K562 (cell line): ENCODE measurements at regions not wholly inside any gene's neighbourhood (a gene's known extent, or its start where the extent isn't known, plus 50 kb on each side); places are given as distances from the start of the nearest gene placed in this dataset.

Source experiments
- ATAC-seq: fragments of 200-7000 bp; cut with Tn5 transposase; 3 replicates; pipeline ENCODE4 v1.9.1; 2020; ENCODE audit warnings: moderate library complexity
- BruUV-seq: library from RNA; stranded (reverse); fragments of 400-500 nt; replicated peaks from 2 replicates; lab custom pipeline; 2021; lab: Mats Ljungman, UMichigan
- CTCF ChIA-PET: fragments of 300-600 bp; formaldehyde crosslinking; extraction: SDS; loops from one replicate; lab custom pipeline; 2021; ENCODE audit warnings: low intra/inter-chr PET ratio; lab: Yijun Ruan, JAX
- POLR2A ChIA-PET: fragments of 300-600, 350-650 bp; sonication (Branson Sonifier 250); formaldehyde crosslinking; extraction: SDS; loops from one replicate; lab custom pipeline; 2021; ENCODE audit warnings: antibody characterized with exemption, inconsistent platforms; lab: Yijun Ruan, JAX
- DNase-seq, 4 experiments: peaks; one replicate each; pipeline versions ENCODE4 v3.0.0 to v3.0.0-alpha.2; 2011 to 2018; ENCODE audit warnings: low spot score in 3 of 4, mixed read lengths in 3 of 4; ENCODE audit errors: extremely low read depth in 1 of 4
- FAIRE-seq: peaks from 2 replicates; lab custom pipeline; 2011; peaks lifted over from hg19 to GRCh38; lab: Jason Lieb, UNC
- H2AFZ ChIP-seq: 2 replicates; pipeline ENCODE4 v1.6.0; 2011; ENCODE audit warnings: low read depth, low read length, control low read depth, inconsistent platforms
- H3K27ac ChIP-seq: fragments of 200-600 bp; 3 replicates; pipeline ENCODE4 v1.8.0; 2011; ENCODE audit warnings: low read depth, mild to moderate bottlenecking, control low read depth, inconsistent platforms, low read length, moderate library complexity, mixed read lengths; ENCODE audit errors: extremely low read depth
- H3K27me3 ChIP-seq, 2 experiments: fragments of 300-600 bp in 1 of 2; 2 replicates in 1 of 2; 3 replicates in 1 of 2; pipeline versions ENCODE4 v1.6.0 to v1.8.0; 2011; ENCODE audit warnings: inconsistent platforms in 2 of 2, low read length in 2 of 2, mild to moderate bottlenecking in 1 of 2, mixed read lengths in 1 of 2, moderate library complexity in 1 of 2; ENCODE audit not compliant: control insufficient read depth in 2 of 2, insufficient read depth in 2 of 2
- H3K36me3 ChIP-seq: fragments of 300-600 bp; 3 replicates; pipeline ENCODE4 v1.8.0; 2011; ENCODE audit warnings: mild to moderate bottlenecking, low read length, inconsistent platforms; ENCODE audit not compliant: control insufficient read depth, insufficient read depth
- H3K4me1 ChIP-seq, 2 experiments: fragments of 200-600 bp in 1 of 2; replicated peaks in 1 of 2; 2 replicates in 1 of 2; 3 replicates in 1 of 2; pipeline versions ENCODE4 v1.5.1 to v1.8.0; 2011; ENCODE audit warnings: inconsistent platforms in 2 of 2, low read length in 2 of 2, mild to moderate bottlenecking in 1 of 2, mixed read lengths in 1 of 2, moderate library complexity in 1 of 2; ENCODE audit not compliant: control insufficient read depth in 2 of 2, insufficient read depth in 2 of 2
- H3K4me2 ChIP-seq: 2 replicates; pipeline ENCODE4 v1.6.1; 2011; ENCODE audit warnings: low read length, control low read depth, inconsistent platforms, mixed read lengths; ENCODE audit not compliant: insufficient read depth
- H3K4me3 ChIP-seq: fragments of 200-600 bp; sonication (generic), shearing (Covaris generic); 2 replicates; pipeline ENCODE4 v1.5.1; 2016; ENCODE audit warnings: control low read depth, inconsistent platforms
- H3K79me2 ChIP-seq: fragments of 200-600 bp; 3 replicates; pipeline ENCODE4 v1.8.0; 2011; ENCODE audit warnings: low read length, inconsistent platforms; ENCODE audit not compliant: control insufficient read depth, insufficient read depth
- H3K9ac ChIP-seq, 2 experiments: 2 replicates each; pipeline versions ENCODE4 v1.6.0 to v1.6.1; 2011; ENCODE audit warnings: low read depth in 2 of 2, low read length in 2 of 2, control low read depth in 1 of 2, inconsistent platforms in 1 of 2, mild to moderate bottlenecking in 1 of 2, mixed read lengths in 1 of 2; ENCODE audit not compliant: insufficient read depth in 1 of 2
- H3K9me1 ChIP-seq: one replicate; pipeline ENCODE4 v1.6.0; 2011; ENCODE audit warnings: inconsistent platforms, mild to moderate bottlenecking, low read length, moderate library complexity; ENCODE audit not compliant: control insufficient read depth, insufficient read depth
- H3K9me3 ChIP-seq: replicated peaks from 2 replicates; pipeline ENCODE4 v1.5.1; 2011; ENCODE audit warnings: low read depth, low read length, inconsistent platforms; ENCODE audit not compliant: control insufficient read depth, insufficient read depth
- H4K20me1 ChIP-seq: replicated peaks from 2 replicates; pipeline ENCODE4 v1.6.1; 2011; ENCODE audit warnings: low read length, inconsistent platforms, mixed read lengths; ENCODE audit not compliant: control insufficient read depth, insufficient read depth
- BCLAF1 ChIP-seq, 2 experiments: fragments of 450-650 bp in 1 of 2; IDR thresholded peaks; 2 replicates each; pipeline ENCODE4 v1.6.1; 2011 to 2017; ENCODE audit warnings: low read depth in 2 of 2, antibody characterized with exemption in 1 of 2, borderline replicate concordance in 1 of 2, low read length in 1 of 2, mild to moderate bottlenecking in 1 of 2, mixed read lengths in 1 of 2; ENCODE audit not compliant: control insufficient read depth in 1 of 2
- FOXA1 ChIP-seq: fragments of 450-650 bp; IDR thresholded peaks from 2 replicates; pipeline ENCODE4 v1.6.1; 2016; ENCODE audit warnings: mild to moderate bottlenecking, borderline replicate concordance
- KHSRP ChIP-seq: fragments of 450-650 bp; IDR thresholded peaks from 2 replicates; pipeline ENCODE4 v1.6.1; 2017
- LEF1 ChIP-seq: fragments of 450-650 bp; IDR thresholded peaks from 2 replicates; pipeline ENCODE4 v1.6.1; 2016; ENCODE audit warnings: mild to moderate bottlenecking
- MIER1 ChIP-seq: fragments of 450-650 bp; IDR thresholded peaks from 2 replicates; pipeline ENCODE4 v1.6.1; 2016; ENCODE audit warnings: antibody characterized with exemption, mild to moderate bottlenecking, low read depth
- PURB ChIP-seq: sonication (generic); formaldehyde crosslinking; IDR thresholded peaks from 2 replicates; pipeline ENCODE4 v1.9.0; 2021; ENCODE audit warnings: low read depth, mild to moderate bottlenecking, missing genetic modification reagents
- THAP12 ChIP-seq: fragments of 250-450 bp; sonication (Bioruptor Pico); IDR thresholded peaks from 2 replicates; pipeline ENCODE4 v1.9.0; 2021; ENCODE audit warnings: mild to moderate bottlenecking, inconsistent platforms
- XRCC4 ChIP-seq: IDR thresholded peaks from one replicate; pipeline ENCODE4 v1.6.1; 2011; ENCODE audit not compliant: insufficient read depth, insufficient read length; ENCODE audit errors: extremely low read depth
- ZNF184 ChIP-seq: sonication (generic); formaldehyde crosslinking; IDR thresholded peaks from 2 replicates; pipeline ENCODE4 v1.5.0; 2020; ENCODE audit warnings: missing genetic modification reagents
- WGBS: fragments of 100-300 bp; shearing (Covaris generic); methylation state at CpG from one replicate; pipeline ENCODE4 v1.1.6; 2016; ENCODE audit warnings: low coverage, mixed read lengths; ENCODE audit not compliant: insufficient coverage; ENCODE audit errors: missing lambda C conversion rate; 5-methylcytosine and 5-hydroxymethylcytosine counted together
- in situ Hi-C: fragments of 300-500 bp; cut with MboI; formaldehyde crosslinking; loops from 4 replicates; pipeline ENCODE4 v1.15.0; 2018; ENCODE audit warnings: inconsistent platforms, mixed read lengths
- intact Hi-C: fragments of 100-400 bp; cut with micrococcal nuclease; formaldehyde crosslinking; loops from 2 replicates; pipeline ENCODE4 v1.14.2; 2022
- TF ChIP-seq, protein P1 (sequence below), 3 experiments: IDR thresholded peaks in 2 of 3; conservative IDR thresholded peaks in 1 of 3; 2 replicates each; pipeline ENCODE4 v1.5.1; 2011 to 2012; ENCODE audit warnings: low read length in 3 of 3, mild to moderate bottlenecking in 3 of 3, control low read depth in 2 of 3, improper control_type of control experiment in 1 of 3, inconsistent platforms in 1 of 3, low read depth in 1 of 3, mixed read lengths in 1 of 3, moderate library complexity in 1 of 3; ENCODE audit not compliant: insufficient read depth in 2 of 3
- TF ChIP-seq, protein P2 (sequence below), 2 experiments: fragments of 150-350 bp in 1 of 2; IDR thresholded peaks; 2 replicates each; pipeline ENCODE4 v1.6.1; 2012 to 2016; ENCODE audit warnings: low read depth in 2 of 2, low read length in 2 of 2, mild to moderate bottlenecking in 1 of 2, moderate library complexity in 1 of 2

- Histone ChIP-seq H3K4me3 (no peak overlapping the region), H3K36me3 (no peaks in the 10 kb centered on the region), H3K79me2 (no peaks in the 10 kb centered on the region), H4K20me1 (no peaks in the 10 kb centered on the region), H3K9me1 (no peaks in the 10 kb centered on the region), H3K27ac (no peak overlapping the region), H3K9ac (no peak overlapping the region), H3K9me3 (no peaks in the 10 kb centered on the region), H2AFZ (no peak overlapping the region), H3K4me2 (no peak overlapping the region), H3K27me3 (peaks cover 0 to 7% of the 10 kb centered on the region in 2 experiments; a peak in 1 of 5 replicates), H3K4me1 (no peaks in the 10 kb centered on the region)
- 0% methylated on average over 3 of the region's 3 CpGs for WGBS
- BruUV-seq = no TSS peak
- DNase-seq (no peak), ATAC-seq (no peak), FAIRE-seq (no peak)
- in situ Hi-C loops = no loop called here
- ChIA-PET POLR2A (no interaction called here), CTCF (no interaction called here)
- intact Hi-C loops = no loop called here
- TF ChIP-seq LEF1 (no peak), KHSRP (no peak), MIER1 (no peak), BCLAF1 (IDR thresholded peaks at IDR 0.05; ENCODE audit: borderline replicate concordance in 1 of 2, control insufficient read depth in 1 of 2, low read depth in 2 of 2, low read length in 1 of 2) (no peak), ZNF184 (CRISPR knock-in tag) (no peak), THAP12 (CRISPR knock-in tag) (no peak), XRCC4 (no peak), PURB (CRISPR knock-in tag) (no peak), FOXA1 (no peak)
- TF ChIP-seq, protein P1, sequence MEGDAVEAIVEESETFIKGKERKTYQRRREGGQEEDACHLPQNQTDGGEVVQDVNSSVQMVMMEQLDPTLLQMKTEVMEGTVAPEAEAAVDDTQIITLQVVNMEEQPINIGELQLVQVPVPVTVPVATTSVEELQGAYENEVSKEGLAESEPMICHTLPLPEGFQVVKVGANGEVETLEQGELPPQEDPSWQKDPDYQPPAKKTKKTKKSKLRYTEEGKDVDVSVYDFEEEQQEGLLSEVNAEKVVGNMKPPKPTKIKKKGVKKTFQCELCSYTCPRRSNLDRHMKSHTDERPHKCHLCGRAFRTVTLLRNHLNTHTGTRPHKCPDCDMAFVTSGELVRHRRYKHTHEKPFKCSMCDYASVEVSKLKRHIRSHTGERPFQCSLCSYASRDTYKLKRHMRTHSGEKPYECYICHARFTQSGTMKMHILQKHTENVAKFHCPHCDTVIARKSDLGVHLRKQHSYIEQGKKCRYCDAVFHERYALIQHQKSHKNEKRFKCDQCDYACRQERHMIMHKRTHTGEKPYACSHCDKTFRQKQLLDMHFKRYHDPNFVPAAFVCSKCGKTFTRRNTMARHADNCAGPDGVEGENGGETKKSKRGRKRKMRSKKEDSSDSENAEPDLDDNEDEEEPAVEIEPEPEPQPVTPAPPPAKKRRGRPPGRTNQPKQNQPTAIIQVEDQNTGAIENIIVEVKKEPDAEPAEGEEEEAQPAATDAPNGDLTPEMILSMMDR (IDR thresholded peaks at IDR 0.05 in 2 of 3, conservative IDR thresholded peaks at IDR 0.05 in 1 of 3; ENCODE audit: insufficient read depth in 2 of 3, low read depth in 1 of 3, low read length in 3 of 3) = no peak
- TF ChIP-seq, protein P2, sequence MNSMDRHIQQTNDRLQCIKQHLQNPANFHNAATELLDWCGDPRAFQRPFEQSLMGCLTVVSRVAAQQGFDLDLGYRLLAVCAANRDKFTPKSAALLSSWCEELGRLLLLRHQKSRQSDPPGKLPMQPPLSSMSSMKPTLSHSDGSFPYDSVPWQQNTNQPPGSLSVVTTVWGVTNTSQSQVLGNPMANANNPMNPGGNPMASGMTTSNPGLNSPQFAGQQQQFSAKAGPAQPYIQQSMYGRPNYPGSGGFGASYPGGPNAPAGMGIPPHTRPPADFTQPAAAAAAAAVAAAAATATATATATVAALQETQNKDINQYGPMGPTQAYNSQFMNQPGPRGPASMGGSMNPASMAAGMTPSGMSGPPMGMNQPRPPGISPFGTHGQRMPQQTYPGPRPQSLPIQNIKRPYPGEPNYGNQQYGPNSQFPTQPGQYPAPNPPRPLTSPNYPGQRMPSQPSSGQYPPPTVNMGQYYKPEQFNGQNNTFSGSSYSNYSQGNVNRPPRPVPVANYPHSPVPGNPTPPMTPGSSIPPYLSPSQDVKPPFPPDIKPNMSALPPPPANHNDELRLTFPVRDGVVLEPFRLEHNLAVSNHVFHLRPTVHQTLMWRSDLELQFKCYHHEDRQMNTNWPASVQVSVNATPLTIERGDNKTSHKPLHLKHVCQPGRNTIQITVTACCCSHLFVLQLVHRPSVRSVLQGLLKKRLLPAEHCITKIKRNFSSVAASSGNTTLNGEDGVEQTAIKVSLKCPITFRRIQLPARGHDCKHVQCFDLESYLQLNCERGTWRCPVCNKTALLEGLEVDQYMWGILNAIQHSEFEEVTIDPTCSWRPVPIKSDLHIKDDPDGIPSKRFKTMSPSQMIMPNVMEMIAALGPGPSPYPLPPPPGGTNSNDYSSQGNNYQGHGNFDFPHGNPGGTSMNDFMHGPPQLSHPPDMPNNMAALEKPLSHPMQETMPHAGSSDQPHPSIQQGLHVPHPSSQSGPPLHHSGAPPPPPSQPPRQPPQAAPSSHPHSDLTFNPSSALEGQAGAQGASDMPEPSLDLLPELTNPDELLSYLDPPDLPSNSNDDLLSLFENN (IDR thresholded peaks at IDR 0.05; ENCODE audit: low read depth in 2 of 2, low read length in 2 of 2) = no peak
Observed at GRCh38 chr11:115905341-115906000, 401.3 kb upstream of the CADM1 start.
